K562 (cell line): ENCODE measurements at regions not wholly inside any gene's neighbourhood (a gene's known extent, or its start where the extent isn't known, plus 50 kb on each side); places are given as distances from the start of the nearest gene placed in this dataset.

Experiments used
- ATAC-seq: fragments of 200-7000 bp; cut with Tn5 transposase; 3 replicates; pipeline ENCODE4 v1.9.1; 2020; ENCODE audit warnings: moderate library complexity
- BruUV-seq: library from RNA; stranded (reverse); fragments of 400-500 nt; replicated peaks from 2 replicates; lab custom pipeline; 2021; lab: Mats Ljungman, UMichigan
- CTCF ChIA-PET: fragments of 300-600 bp; formaldehyde crosslinking; extraction: SDS; loops from one replicate; lab custom pipeline; 2021; ENCODE audit warnings: low intra/inter-chr PET ratio; lab: Yijun Ruan, JAX
- POLR2A ChIA-PET: fragments of 300-600, 350-650 bp; sonication (Branson Sonifier 250); formaldehyde crosslinking; extraction: SDS; loops from one replicate; lab custom pipeline; 2021; ENCODE audit warnings: antibody characterized with exemption, inconsistent platforms; lab: Yijun Ruan, JAX
- DNase-seq, 4 experiments: peaks; one replicate each; pipeline versions ENCODE4 v3.0.0 to v3.0.0-alpha.2; 2011 to 2018; ENCODE audit warnings: low spot score in 3 of 4, mixed read lengths in 3 of 4; ENCODE audit errors: extremely low read depth in 1 of 4
- FAIRE-seq: peaks from 2 replicates; lab custom pipeline; 2011; peaks lifted over from hg19 to GRCh38; lab: Jason Lieb, UNC
- H2AFZ ChIP-seq: 2 replicates; pipeline ENCODE4 v1.6.0; 2011; ENCODE audit warnings: low read depth, low read length, control low read depth, inconsistent platforms
- H3K27ac ChIP-seq: fragments of 200-600 bp; 3 replicates; pipeline ENCODE4 v1.8.0; 2011; ENCODE audit warnings: low read depth, mild to moderate bottlenecking, control low read depth, inconsistent platforms, low read length, moderate library complexity, mixed read lengths; ENCODE audit errors: extremely low read depth
- H3K27me3 ChIP-seq, 2 experiments: fragments of 300-600 bp in 1 of 2; 2 replicates in 1 of 2; 3 replicates in 1 of 2; pipeline versions ENCODE4 v1.6.0 to v1.8.0; 2011; ENCODE audit warnings: inconsistent platforms in 2 of 2, low read length in 2 of 2, mild to moderate bottlenecking in 1 of 2, mixed read lengths in 1 of 2, moderate library complexity in 1 of 2; ENCODE audit not compliant: control insufficient read depth in 2 of 2, insufficient read depth in 2 of 2
- H3K36me3 ChIP-seq: fragments of 300-600 bp; 3 replicates; pipeline ENCODE4 v1.8.0; 2011; ENCODE audit warnings: mild to moderate bottlenecking, low read length, inconsistent platforms; ENCODE audit not compliant: control insufficient read depth, insufficient read depth
- H3K4me1 ChIP-seq, 2 experiments: fragments of 200-600 bp in 1 of 2; replicated peaks in 1 of 2; 2 replicates in 1 of 2; 3 replicates in 1 of 2; pipeline versions ENCODE4 v1.5.1 to v1.8.0; 2011; ENCODE audit warnings: inconsistent platforms in 2 of 2, low read length in 2 of 2, mild to moderate bottlenecking in 1 of 2, mixed read lengths in 1 of 2, moderate library complexity in 1 of 2; ENCODE audit not compliant: control insufficient read depth in 2 of 2, insufficient read depth in 2 of 2
- H3K4me2 ChIP-seq: 2 replicates; pipeline ENCODE4 v1.6.1; 2011; ENCODE audit warnings: low read length, control low read depth, inconsistent platforms, mixed read lengths; ENCODE audit not compliant: insufficient read depth
- H3K4me3 ChIP-seq: fragments of 200-600 bp; sonication (generic), shearing (Covaris generic); 2 replicates; pipeline ENCODE4 v1.5.1; 2016; ENCODE audit warnings: control low read depth, inconsistent platforms
- H3K79me2 ChIP-seq: fragments of 200-600 bp; 3 replicates; pipeline ENCODE4 v1.8.0; 2011; ENCODE audit warnings: low read length, inconsistent platforms; ENCODE audit not compliant: control insufficient read depth, insufficient read depth
- H3K9ac ChIP-seq, 2 experiments: 2 replicates each; pipeline versions ENCODE4 v1.6.0 to v1.6.1; 2011; ENCODE audit warnings: low read depth in 2 of 2, low read length in 2 of 2, control low read depth in 1 of 2, inconsistent platforms in 1 of 2, mild to moderate bottlenecking in 1 of 2, mixed read lengths in 1 of 2; ENCODE audit not compliant: insufficient read depth in 1 of 2
- H3K9me1 ChIP-seq: one replicate; pipeline ENCODE4 v1.6.0; 2011; ENCODE audit warnings: inconsistent platforms, mild to moderate bottlenecking, low read length, moderate library complexity; ENCODE audit not compliant: control insufficient read depth, insufficient read depth
- H3K9me3 ChIP-seq: replicated peaks from 2 replicates; pipeline ENCODE4 v1.5.1; 2011; ENCODE audit warnings: low read depth, low read length, inconsistent platforms; ENCODE audit not compliant: control insufficient read depth, insufficient read depth
- H4K20me1 ChIP-seq: replicated peaks from 2 replicates; pipeline ENCODE4 v1.6.1; 2011; ENCODE audit warnings: low read length, inconsistent platforms, mixed read lengths; ENCODE audit not compliant: control insufficient read depth, insufficient read depth
- HMG20A ChIP-seq: fragments of 450-650 bp; formaldehyde crosslinking; conservative IDR thresholded peaks from 2 replicates; pipeline ENCODE4 v1.4.0; 2020; ENCODE audit warnings: mild to moderate bottlenecking, mixed read lengths
- KDM1A ChIP-seq, 2 experiments: fragments of 450-650 bp; IDR thresholded peaks; 2 replicates each; pipeline ENCODE4 v1.6.1; 2016; ENCODE audit warnings: mild to moderate bottlenecking in 2 of 2
- RCOR1 ChIP-seq, 2 experiments: IDR thresholded peaks; 2 replicates each; pipeline ENCODE4 v1.6.1; 2012; ENCODE audit warnings: low read depth in 2 of 2, low read length in 2 of 2, borderline replicate concordance in 1 of 2, improper control_type of control experiment in 1 of 2
- STAT5A ChIP-seq: IDR thresholded peaks from 2 replicates; pipeline ENCODE4 v1.6.1; 2012; ENCODE audit warnings: low read length, inconsistent platforms, borderline replicate concordance
- WGBS: fragments of 100-300 bp; shearing (Covaris generic); methylation state at CpG from one replicate; pipeline ENCODE4 v1.1.6; 2016; ENCODE audit warnings: low coverage, mixed read lengths; ENCODE audit not compliant: insufficient coverage; ENCODE audit errors: missing lambda C conversion rate; 5-methylcytosine and 5-hydroxymethylcytosine counted together
- in situ Hi-C: fragments of 300-500 bp; cut with MboI; formaldehyde crosslinking; loops from 4 replicates; pipeline ENCODE4 v1.15.0; 2018; ENCODE audit warnings: inconsistent platforms, mixed read lengths
- intact Hi-C: fragments of 100-400 bp; cut with micrococcal nuclease; formaldehyde crosslinking; loops from 2 replicates; pipeline ENCODE4 v1.14.2; 2022
- TF ChIP-seq, protein P1 (sequence below): fragments of 450-650 bp; IDR thresholded peaks from 2 replicates; pipeline ENCODE4 v1.6.1; 2016; ENCODE audit warnings: low read depth, mild to moderate bottlenecking, moderate library complexity
- TF ChIP-seq, protein P2 (sequence below), 3 experiments: fragments of 200-800 bp in 1 of 3; sonication (Bioruptor generic) in 1 of 3; sonication (generic) in 1 of 3; formaldehyde crosslinking in 1 of 3; IDR thresholded peaks; 2 replicates each; pipeline versions ENCODE4 v1.6.1 to v1.8.0; 2016 to 2022; ENCODE audit warnings: mild to moderate bottlenecking in 2 of 3, missing compliant biosample characterization in 2 of 3, missing genetic modification characterization in 2 of 3, missing genetic modification reagents in 1 of 3

DNA sequence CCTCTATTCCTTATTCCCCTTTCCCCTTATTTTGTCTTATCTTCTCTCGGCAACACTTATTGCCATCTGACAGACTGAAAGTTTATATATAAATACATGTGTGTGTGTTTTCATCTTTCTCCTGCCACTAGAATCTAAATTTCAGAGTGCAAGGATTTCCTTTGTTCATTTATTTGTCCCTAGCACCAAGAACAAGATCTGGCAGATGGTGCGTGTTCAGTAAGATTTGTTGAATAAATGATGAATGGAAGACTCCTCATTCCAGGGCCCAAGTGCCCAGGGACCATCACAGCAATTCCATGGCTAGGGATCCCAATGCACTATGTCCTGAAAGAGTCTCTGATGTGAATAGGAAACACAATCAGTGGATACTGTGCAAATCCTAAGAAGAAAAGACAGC is 97.9 kb upstream of the EEA1 start (continued):
- TF ChIP-seq, protein P1, sequence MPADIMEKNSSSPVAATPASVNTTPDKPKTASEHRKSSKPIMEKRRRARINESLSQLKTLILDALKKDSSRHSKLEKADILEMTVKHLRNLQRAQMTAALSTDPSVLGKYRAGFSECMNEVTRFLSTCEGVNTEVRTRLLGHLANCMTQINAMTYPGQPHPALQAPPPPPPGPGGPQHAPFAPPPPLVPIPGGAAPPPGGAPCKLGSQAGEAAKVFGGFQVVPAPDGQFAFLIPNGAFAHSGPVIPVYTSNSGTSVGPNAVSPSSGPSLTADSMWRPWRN: no peak
- TF ChIP-seq STAT5A (no peak), HMG20A (no peak)

DNA sequence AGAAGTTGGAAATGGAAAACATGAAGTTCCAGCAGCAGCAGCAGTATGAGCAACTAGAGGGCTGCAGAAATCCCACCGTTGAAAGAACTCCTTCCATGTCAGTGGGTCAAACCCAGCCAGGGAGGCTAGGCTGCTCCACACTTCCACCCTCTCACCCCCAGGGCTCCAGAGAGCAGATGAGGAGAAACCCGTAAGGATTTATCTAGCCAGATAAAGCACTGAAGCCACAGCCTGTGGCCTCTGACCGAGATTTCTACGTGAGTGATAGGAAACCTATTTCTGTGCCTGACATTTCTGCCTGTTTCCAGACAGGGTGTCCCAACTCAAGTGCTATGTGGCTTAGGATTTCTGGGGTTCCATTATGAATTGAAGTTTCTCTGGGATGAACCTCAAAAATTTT is 100.0 kb upstream of the EEA1 start:
- in situ Hi-C loops (no loop called here), intact Hi-C loops (loop anchor here (5.0 kb wide), 2 partner anchors 288 to 388 kb away; no protein-coding TSS in a partner anchor)
- H3K4me3 ChIP-seq: no peak overlapping the region
- no TSS peak for BruUV-seq
- no peaks in the 10 kb centered on the region; a peak in 1 of 5 replicates for H3K27me3 ChIP-seq
- no peaks in the 10 kb centered on the region for H3K36me3 ChIP-seq
- ATAC-seq (peak; percentile 61; the same call in 2 of the 3 replicates), FAIRE-seq (no peak), DNase-seq (no peak)
- no peaks in the 10 kb centered on the region for H3K9me1 ChIP-seq
- no peaks in the 10 kb centered on the region; a peak in 1 of 5 replicates for H3K4me1 ChIP-seq
- H3K4me2 ChIP-seq: no peak overlapping the region
- ChIA-PET CTCF (interaction anchor here (1.1 kb wide), 1 partner anchor 390 kb away, joined by 4 read pairs; no protein-coding TSS in a partner anchor), POLR2A (no interaction called here)
- no peak overlapping the region for H3K27ac ChIP-seq
- H3K9ac ChIP-seq: no peak overlapping the region
- H2AFZ ChIP-seq: peak overlapping the region; percentile 79
- no peaks in the 10 kb centered on the region for H3K9me3 ChIP-seq
- H3K79me2 ChIP-seq: no peaks in the 10 kb centered on the region
- TF ChIP-seq KDM1A (IDR thresholded peaks at IDR 0.05) (peak; percentile 63 to 69; a peak in 3 of 4 replicates), RCOR1 (IDR thresholded peaks at IDR 0.05; ENCODE audit: borderline replicate concordance in 1 of 2, low read depth in 2 of 2, low read length in 2 of 2) (peak in 1 of 2 experiments; percentile 84; a peak in 2 of 4 replicates)
- TF ChIP-seq, protein P1: no peak
- TF ChIP-seq, protein P2, sequence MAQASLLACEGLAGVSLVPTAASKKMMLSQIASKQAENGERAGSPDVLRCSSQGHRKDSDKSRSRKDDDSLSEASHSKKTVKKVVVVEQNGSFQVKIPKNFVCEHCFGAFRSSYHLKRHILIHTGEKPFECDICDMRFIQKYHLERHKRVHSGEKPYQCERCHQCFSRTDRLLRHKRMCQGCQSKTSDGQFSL (CRISPR knock-in tag; IDR thresholded peaks at IDR 0.05): no peak
- TF ChIP-seq, protein P2 (tag; IDR thresholded peaks at IDR 0.05): no peak
- H4K20me1 ChIP-seq: no peaks in the 10 kb centered on the region
- 10% methylated on average over 4 of the region's 4 CpGs for WGBS
